ENCODE measurements at regions not wholly inside any gene's neighbourhood (a gene's known extent, or its start where the extent isn't known, plus 50 kb on each side); places are given as distances from the start of the nearest gene placed in this dataset.

- no peak overlapping the region for H4K8ac ChIP-seq (ENCODE audit: extremely low read depth, insufficient read depth, low read length)
- H3K4me1 ChIP-seq (replicated peaks in 1 of 4; ENCODE audit: control insufficient read depth in 3 of 4, insufficient read depth in 4 of 4, low read length in 3 of 4): peaks cover 2 to 5% (median 3%) of the 10 kb centered on the region in 4 experiments; a peak in 5 of 7 replicates
- H3K23me2 ChIP-seq (ENCODE audit: low read depth, low read length): no peaks in the 10 kb centered on the region
- WGBS, 2 experiments (ENCODE audit: extremely low coverage in 1 of 2, insufficient coverage in 1 of 2, insufficient read length in 1 of 2, insufficient replicate concordance in 2 of 2, low coverage in 1 of 2, low lambda C conversion rate in 2 of 2, missing lambda C conversion rate in 1 of 2): 87% methylated on average over 6 of the region's 6 CpGs; no CpG with 5 or more reads in 1 of the 2 experiments
- H2AK5ac ChIP-seq (ENCODE audit: low read depth, low read length): no peak overlapping the region
- H4K20me1 ChIP-seq (replicated peaks in 1 of 2; ENCODE audit: control insufficient read depth in 1 of 2, insufficient read depth in 2 of 2, low read length in 2 of 2): no peaks in the 10 kb centered on the region
- no peak overlapping the region for H3K56ac ChIP-seq (replicated peaks; ENCODE audit: insufficient read length, low read depth, low read length)
- H2BK12ac ChIP-seq (ENCODE audit: low read depth, low read length): no peak overlapping the region
- H2BK15ac ChIP-seq (ENCODE audit: low read length): no peak overlapping the region
- no peak overlapping the region for H3K9ac ChIP-seq (replicated peaks in 1 of 4; ENCODE audit: extremely low read depth in 1 of 4, low read depth in 3 of 4, low read length in 3 of 4)
- POLR2A ChIA-PET (ENCODE audit: partially characterized antibody): no interaction called here
- no peaks in the 10 kb centered on the region for H3K36me3 ChIP-seq (ENCODE audit: control insufficient read depth in 2 of 4, insufficient read depth in 4 of 4, low read length in 3 of 4)
- no peaks in the 10 kb centered on the region for H3K79me1 ChIP-seq (ENCODE audit: low read depth, low read length)
- no peak overlapping the region for H2BK5ac ChIP-seq (ENCODE audit: low read depth, low read length)
- no peak for FAIRE-seq
- H3K27me3 ChIP-seq (replicated peaks in 1 of 4; ENCODE audit: control insufficient read depth in 3 of 4, extremely low read depth in 1 of 4, insufficient read depth in 3 of 4, low read length in 3 of 4): no peaks in the 10 kb centered on the region
- no peak overlapping the region for H3K14ac ChIP-seq (ENCODE audit: insufficient read length)
- H4K91ac ChIP-seq (replicated peaks; ENCODE audit: insufficient read length, low read length): no peak overlapping the region
- H3K4me3 ChIP-seq (ENCODE audit: extremely low read depth in 1 of 4, insufficient read depth in 2 of 4, low read depth in 3 of 4, low read length in 4 of 4): no peak overlapping the region
- H3K18ac ChIP-seq (ENCODE audit: extremely low read depth, low read length): no peak overlapping the region
- no peak overlapping the region for H2BK20ac ChIP-seq (ENCODE audit: low read length)
- DNase-seq (ENCODE audit: low read depth in 1 of 2, low spot score in 2 of 2): no peak
- no peak overlapping the region for H2BK120ac ChIP-seq (replicated peaks; ENCODE audit: low read depth, low read length)
- H3K27ac ChIP-seq (ENCODE audit: low read depth, low read length): no peak overlapping the region
- no peak overlapping the region for H4K5ac ChIP-seq (ENCODE audit: insufficient read length, low read depth, low read length)
- no peaks in the 10 kb centered on the region for H3K79me2 ChIP-seq (ENCODE audit: control insufficient read depth in 1 of 2, insufficient read depth in 2 of 2, low read length in 2 of 2)
- no peak overlapping the region for H3K4me2 ChIP-seq (ENCODE audit: insufficient read depth in 1 of 2, low read depth in 2 of 2, low read length in 2 of 2)
- no peak overlapping the region for H2AFZ ChIP-seq (ENCODE audit: low read length)
- no peak overlapping the region for H3K4ac ChIP-seq (replicated peaks; ENCODE audit: insufficient read length, low read depth, low read length)
- CTCF ChIA-PET (ENCODE audit: partially characterized antibody): no interaction called here
- H3K23ac ChIP-seq (ENCODE audit: insufficient read length): no peak overlapping the region
- no peaks in the 10 kb centered on the region for H3K9me3 ChIP-seq (ENCODE audit: insufficient read depth in 2 of 2, low read depth in 1 of 2, low read length in 1 of 2)
- TF ChIP-seq ATF2 (IDR thresholded peaks at IDR 0.05; ENCODE audit: low read length) (no peak), ASH2L (IDR thresholded peaks at IDR 0.05; ENCODE audit: low read length) (no peak), TEAD4 (IDR thresholded peaks at IDR 0.05; ENCODE audit: low read depth, low read length) (no peak), SAP30 (IDR thresholded peaks at IDR 0.05; ENCODE audit: insufficient read depth, insufficient replicate concordance, low read length) (no peak), JUND (IDR thresholded peaks at IDR 0.05; ENCODE audit: low read length) (no peak), NRF1 (IDR thresholded peaks at IDR 0.05; ENCODE audit: low read depth, low read length) (no peak), CREB1 (IDR thresholded peaks at IDR 0.05) (no peak), PHF8 (conservative IDR thresholded peaks at IDR 0.05; ENCODE audit: low read depth, low read length) (no peak), TAF7 (optimal IDR thresholded peaks at IDR 0.05; ENCODE audit: borderline replicate concordance, low read depth, low read length) (no peak), USF2 (IDR thresholded peaks at IDR 0.05; ENCODE audit: low read length) (no peak), YY1 (IDR thresholded peaks at IDR 0.05; ENCODE audit: low read depth, low read length) (no peak), RFX5 (IDR thresholded peaks at IDR 0.05; ENCODE audit: borderline replicate concordance, low read depth, low read length) (no peak)
These were observed 155.2 kb upstream of the NRP1 start for GRCh38 chr10:33489501-33490176.

All from H1 (cell line).